Chondrocyte (in vitro differentiated cells): ENCODE measurements at regions not wholly inside any gene's neighbourhood (a gene's known extent, or its start where the extent isn't known, plus 50 kb on each side); places are given as distances from the start of the nearest gene placed in this dataset.
"Not testable (repeated sequence)": the region's sequence is repeated elsewhere in the genome, so short reads cannot be mapped to it uniquely, and the experiment has no call there.

Experiments
- DNase-seq: peaks from one replicate; pipeline ENCODE4 v3.0.0; 2021; ENCODE audit warnings: mixed read lengths, low spot score
- H3K27ac Mint-ChIP-seq: one replicate; pipeline ENCODE4 v1.8.0; 2021; ENCODE audit warnings: mild to moderate bottlenecking, moderate library complexity, mixed read lengths; ENCODE audit not compliant: unreplicated experiment
- H3K27me3 Mint-ChIP-seq: 2 replicates; pipeline ENCODE4 v1.8.0; 2021; ENCODE audit warnings: low read depth, mixed read lengths
- H3K36me3 Mint-ChIP-seq: 2 replicates; pipeline ENCODE4 v1.8.0; 2021; ENCODE audit warnings: low read depth, mixed read lengths
- H3K4me1 Mint-ChIP-seq: 2 replicates; pipeline ENCODE4 v1.8.0; 2021; ENCODE audit warnings: low read depth, mild to moderate bottlenecking, mixed read lengths
- H3K4me3 Mint-ChIP-seq: one replicate; pipeline ENCODE4 v1.8.0; 2021; ENCODE audit warnings: mild to moderate bottlenecking, moderate library complexity, mixed read lengths; ENCODE audit not compliant: unreplicated experiment
- H3K9me3 Mint-ChIP-seq: 2 replicates; pipeline ENCODE4 v1.8.0; 2021; ENCODE audit warnings: low read depth, mixed read lengths
- TF ChIP-seq, protein P1 (sequence below): fragments of 200-600 bp; sonication (generic); IDR thresholded peaks from 2 replicates; pipeline ENCODE4 v1.5.0; 2021; ENCODE audit warnings: antibody characterized with exemption, mild to moderate bottlenecking, moderate library complexity

GRCh38 chr9:71303351-71303750, 181.9 kb upstream of the TRPM3 start:
- Mint-ChIP-seq H3K4me3 (no peak overlapping the region), H3K27ac (no peak overlapping the region), H3K9me3 (no peaks in the 10 kb centered on the region), H3K27me3 (peaks cover 9% of the 10 kb centered on the region), H3K4me1 (no peaks in the 10 kb centered on the region), H3K36me3 (no peaks in the 10 kb centered on the region)
- no peak for DNase-seq
- TF ChIP-seq, protein P1, sequence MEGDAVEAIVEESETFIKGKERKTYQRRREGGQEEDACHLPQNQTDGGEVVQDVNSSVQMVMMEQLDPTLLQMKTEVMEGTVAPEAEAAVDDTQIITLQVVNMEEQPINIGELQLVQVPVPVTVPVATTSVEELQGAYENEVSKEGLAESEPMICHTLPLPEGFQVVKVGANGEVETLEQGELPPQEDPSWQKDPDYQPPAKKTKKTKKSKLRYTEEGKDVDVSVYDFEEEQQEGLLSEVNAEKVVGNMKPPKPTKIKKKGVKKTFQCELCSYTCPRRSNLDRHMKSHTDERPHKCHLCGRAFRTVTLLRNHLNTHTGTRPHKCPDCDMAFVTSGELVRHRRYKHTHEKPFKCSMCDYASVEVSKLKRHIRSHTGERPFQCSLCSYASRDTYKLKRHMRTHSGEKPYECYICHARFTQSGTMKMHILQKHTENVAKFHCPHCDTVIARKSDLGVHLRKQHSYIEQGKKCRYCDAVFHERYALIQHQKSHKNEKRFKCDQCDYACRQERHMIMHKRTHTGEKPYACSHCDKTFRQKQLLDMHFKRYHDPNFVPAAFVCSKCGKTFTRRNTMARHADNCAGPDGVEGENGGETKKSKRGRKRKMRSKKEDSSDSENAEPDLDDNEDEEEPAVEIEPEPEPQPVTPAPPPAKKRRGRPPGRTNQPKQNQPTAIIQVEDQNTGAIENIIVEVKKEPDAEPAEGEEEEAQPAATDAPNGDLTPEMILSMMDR, result no peak

DNA sequence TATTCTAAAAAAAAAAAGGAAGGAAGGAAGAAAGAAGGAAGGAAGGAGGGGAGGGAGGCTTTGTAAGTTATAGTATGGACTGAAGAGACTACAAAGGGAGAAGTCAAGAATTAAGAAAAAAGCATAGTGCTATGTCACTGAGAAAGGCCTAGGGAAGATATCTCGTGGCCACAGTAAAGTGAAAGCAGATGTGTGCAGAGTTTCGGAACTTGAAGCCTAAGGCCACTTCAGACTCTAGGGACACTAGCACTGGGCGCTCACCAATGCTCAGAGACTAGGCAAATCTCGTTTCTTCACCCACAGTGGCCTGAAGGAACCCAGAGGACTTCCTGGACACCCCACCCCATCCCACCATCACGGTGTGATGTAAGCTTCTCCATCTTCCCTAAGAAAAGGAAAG, 181.4 kb upstream of the TRPM3 start:
- Mint-ChIP-seq H3K27ac (no peak overlapping the region), H3K4me3 (no peak overlapping the region), H3K9me3 (no peaks in the 10 kb centered on the region), H3K36me3 (no peaks in the 10 kb centered on the region), H3K4me1 (no peaks in the 10 kb centered on the region), H3K27me3 (peaks cover 9% of the 10 kb centered on the region)
- DNase-seq, result no peak
- TF ChIP-seq, protein P1, result no peak

DNA sequence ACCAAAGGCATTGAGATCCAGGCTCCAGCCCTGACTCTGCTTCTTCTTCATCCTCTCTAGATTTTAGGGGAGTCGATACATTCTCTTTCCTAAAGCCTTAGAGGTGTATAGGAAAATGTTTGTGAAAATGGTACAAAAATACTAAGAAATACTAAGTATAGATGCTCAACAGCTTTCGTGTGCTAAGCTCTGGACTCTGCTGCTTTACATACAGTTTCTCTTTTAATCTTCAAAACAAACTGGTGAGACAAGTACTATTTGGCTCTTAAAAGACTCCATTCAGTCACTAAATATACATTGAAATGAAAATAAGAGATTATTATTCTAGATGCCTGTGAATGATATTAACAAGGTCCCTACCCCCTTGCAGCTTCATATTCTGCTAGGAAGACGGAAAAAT, 174.5 kb upstream of the TRPM3 start:
- TF ChIP-seq, protein P1, result no peak
- H3K4me3 Mint-ChIP-seq, result no peak overlapping the region
- H3K27ac Mint-ChIP-seq, result no peak overlapping the region
- H3K9me3 Mint-ChIP-seq, result no peaks in the 10 kb centered on the region
- no peaks in the 10 kb centered on the region for H3K36me3 Mint-ChIP-seq
- DNase-seq, result no peak
- peaks cover 20% of the 10 kb centered on the region for H3K27me3 Mint-ChIP-seq
- no peaks in the 10 kb centered on the region for H3K4me1 Mint-ChIP-seq

GRCh38 chr9:71286146-71286545, 164.7 kb upstream of the TRPM3 start:
- H3K4me3 Mint-ChIP-seq, result no peak overlapping the region
- H3K27me3 Mint-ChIP-seq, result peaks cover 10% of the 10 kb centered on the region
- no peak overlapping the region for H3K27ac Mint-ChIP-seq
- DNase-seq, result no peak
- TF ChIP-seq, protein P1, result no peak
- no peaks in the 10 kb centered on the region for H3K4me1 Mint-ChIP-seq
- H3K9me3 Mint-ChIP-seq, result no peaks in the 10 kb centered on the region
- H3K36me3 Mint-ChIP-seq, result no peaks in the 10 kb centered on the region

DNA sequence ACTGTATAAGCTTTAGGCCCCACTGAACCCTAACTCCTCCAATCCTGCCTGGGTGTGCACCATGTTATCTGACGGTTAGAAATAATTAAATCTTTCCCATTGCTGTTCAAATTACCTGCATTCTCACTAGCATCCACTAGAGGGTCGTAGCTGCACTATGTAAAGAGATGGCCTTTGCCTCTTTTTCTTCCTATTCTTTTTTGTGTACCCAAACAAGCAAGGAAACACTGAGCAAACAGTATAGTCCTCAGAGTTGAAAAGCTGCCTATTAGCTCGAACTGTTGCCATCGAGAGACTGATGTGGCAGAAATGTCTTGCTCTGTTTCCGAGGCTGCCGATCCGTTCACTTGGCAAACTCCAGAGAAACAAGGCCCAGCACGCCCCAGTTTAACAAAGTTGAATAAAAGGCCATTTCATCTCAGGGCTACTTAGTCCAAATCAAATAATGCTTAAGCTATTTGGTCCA, 163.8 kb upstream of the TRPM3 start:
- TF ChIP-seq, protein P1, result peak; percentile 91
- H3K36me3 Mint-ChIP-seq, result no peaks in the 10 kb centered on the region
- H3K27ac Mint-ChIP-seq, result no peak overlapping the region
- DNase-seq, result no peak
- H3K4me1 Mint-ChIP-seq, result no peaks in the 10 kb centered on the region
- H3K27me3 Mint-ChIP-seq, result peaks cover 13% of the 10 kb centered on the region
- no peak overlapping the region for H3K4me3 Mint-ChIP-seq
- H3K9me3 Mint-ChIP-seq, result no peaks in the 10 kb centered on the region

DNA sequence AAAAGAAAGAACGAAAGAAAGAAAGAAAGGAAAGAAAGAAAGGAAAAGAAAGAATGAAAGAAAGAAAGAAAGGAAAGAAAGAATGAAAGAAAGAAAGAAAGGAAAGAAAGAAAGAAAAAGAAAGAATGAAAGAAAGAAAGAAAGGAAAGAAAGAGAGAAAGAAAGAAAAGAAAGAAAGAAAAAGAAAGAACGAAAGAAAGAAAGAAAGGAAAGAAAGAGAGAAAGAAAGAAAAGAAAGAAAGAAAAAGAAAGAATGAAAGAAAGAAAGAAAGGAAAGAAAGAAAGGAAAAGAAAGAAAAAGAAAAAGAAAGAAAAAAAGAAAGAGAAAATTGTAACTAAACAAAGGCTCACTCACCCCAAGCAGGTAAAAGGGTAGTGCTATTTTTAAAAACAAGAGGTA, 160.7 kb upstream of the TRPM3 start:
- DNase-seq, result not testable (repeated sequence)

More for the DNA sequence above, 160.7 kb upstream of the TRPM3 start:
- not testable (repeated sequence) for H3K4me3 Mint-ChIP-seq, H3K27ac Mint-ChIP-seq, H3K36me3 Mint-ChIP-seq, H3K9me3 Mint-ChIP-seq, H3K4me1 Mint-ChIP-seq
- H3K27me3 Mint-ChIP-seq, result peaks cover 17% of the 10 kb centered on the region
